Erythroblast (primary cell): ENCODE measurements at regions not wholly inside any gene's neighbourhood (a gene's known extent, or its start where the extent isn't known, plus 50 kb on each side); places are given as distances from the start of the nearest gene placed in this dataset.

ENCODE experiments used
- GATA1 ChIP-seq: IDR thresholded peaks from 2 replicates; pipeline ENCODE4 v1.6.1; 2011; ENCODE audit warnings: low read depth, mild to moderate bottlenecking, control low read depth, low read length, moderate library complexity
- POLR2A ChIP-seq: IDR thresholded peaks from 2 replicates; pipeline ENCODE4 v1.6.1; 2011; ENCODE audit warnings: mild to moderate bottlenecking, low read length

- TF ChIP-seq POLR2A = no peak
- no peak for TF ChIP-seq GATA1
Observed at GRCh38 chr10:83932245-83932644, 207.1 kb upstream of the GHITM start.
